Suprapubic skin (tissue), 3 donors: ENCODE measurements at regions not wholly inside any gene's neighbourhood (a gene's known extent, or its start where the extent isn't known, plus 50 kb on each side); places are given as distances from the start of the nearest gene placed in this dataset.

Source experiments
- CTCF ChIP-seq, 2 donors: fragments of 200-600 bp in 1 of 2; fragments of 450-650 bp in 1 of 2; sonication (generic) in 1 of 2; IDR thresholded peaks; one replicate each; pipeline ENCODE4 v1.5.1; 2016 to 2019; ENCODE audit warnings: antibody characterized with exemption in 2 of 2, mild to moderate bottlenecking in 1 of 2, moderate library complexity in 1 of 2
- EP300 ChIP-seq: sonication (generic); formaldehyde crosslinking; IDR thresholded peaks from one replicate; pipeline ENCODE4 v1.6.1; 2017; ENCODE audit warnings: antibody characterized with exemption
- POLR2A ChIP-seq, 2 donors: fragments of 450-650 bp; IDR thresholded peaks; one replicate each; pipeline ENCODE4 v1.6.1; 2017; ENCODE audit warnings: antibody characterized with exemption in 2 of 2, mild to moderate bottlenecking in 2 of 2, moderate library complexity in 2 of 2

- no peak for TF ChIP-seq CTCF (IDR thresholded peaks at IDR 0.05)
- TF ChIP-seq POLR2A (IDR thresholded peaks at IDR 0.05): no peak
- TF ChIP-seq EP300: no peak
Observed at GRCh38 chr17:53316073-53316472, 506.7 kb upstream of the KIF2B start.
